ENCODE measurements at regions not wholly inside any gene's neighbourhood (a gene's known extent, or its start where the extent isn't known, plus 50 kb on each side); places are given as distances from the start of the nearest gene placed in this dataset.

DNA sequence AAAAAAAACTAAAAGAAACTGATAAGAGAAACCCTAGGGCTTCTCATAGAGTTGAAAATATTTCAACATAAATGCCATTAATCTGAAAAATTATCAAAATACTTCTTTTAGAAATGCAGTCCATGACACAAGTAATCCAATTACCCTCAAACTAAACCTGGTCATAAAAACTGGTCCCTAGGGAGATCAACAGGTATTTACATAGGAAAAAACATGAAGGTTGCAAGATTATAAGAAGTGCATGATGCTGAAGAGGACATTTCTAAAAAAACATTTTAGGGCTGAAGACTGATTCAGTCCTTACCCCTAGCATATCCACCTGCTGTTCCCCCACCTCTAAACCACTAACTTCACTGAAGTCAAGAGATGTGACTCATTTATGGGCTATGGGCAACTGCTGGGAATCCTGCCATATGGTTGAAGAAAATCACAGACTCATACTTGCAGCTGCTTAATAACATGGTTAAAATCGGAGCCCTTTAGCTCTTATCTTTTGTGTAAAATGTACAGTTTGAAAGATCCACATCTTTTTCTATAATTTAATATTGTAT is 131.0 kb upstream of the RUNX1 start:
- DNase-seq (ENCODE audit: low read depth) = no peak
- TF ChIP-seq, protein P1, sequence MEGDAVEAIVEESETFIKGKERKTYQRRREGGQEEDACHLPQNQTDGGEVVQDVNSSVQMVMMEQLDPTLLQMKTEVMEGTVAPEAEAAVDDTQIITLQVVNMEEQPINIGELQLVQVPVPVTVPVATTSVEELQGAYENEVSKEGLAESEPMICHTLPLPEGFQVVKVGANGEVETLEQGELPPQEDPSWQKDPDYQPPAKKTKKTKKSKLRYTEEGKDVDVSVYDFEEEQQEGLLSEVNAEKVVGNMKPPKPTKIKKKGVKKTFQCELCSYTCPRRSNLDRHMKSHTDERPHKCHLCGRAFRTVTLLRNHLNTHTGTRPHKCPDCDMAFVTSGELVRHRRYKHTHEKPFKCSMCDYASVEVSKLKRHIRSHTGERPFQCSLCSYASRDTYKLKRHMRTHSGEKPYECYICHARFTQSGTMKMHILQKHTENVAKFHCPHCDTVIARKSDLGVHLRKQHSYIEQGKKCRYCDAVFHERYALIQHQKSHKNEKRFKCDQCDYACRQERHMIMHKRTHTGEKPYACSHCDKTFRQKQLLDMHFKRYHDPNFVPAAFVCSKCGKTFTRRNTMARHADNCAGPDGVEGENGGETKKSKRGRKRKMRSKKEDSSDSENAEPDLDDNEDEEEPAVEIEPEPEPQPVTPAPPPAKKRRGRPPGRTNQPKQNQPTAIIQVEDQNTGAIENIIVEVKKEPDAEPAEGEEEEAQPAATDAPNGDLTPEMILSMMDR (IDR thresholded peaks at IDR 0.05; ENCODE audit: control insufficient read depth, extremely low read depth, insufficient read depth) = no peak

GRCh38 chr21:35178827-35179226 is 129.7 kb upstream of the RUNX1 start:
- DNase-seq (ENCODE audit: low read depth) = no peak
- TF ChIP-seq, protein P1 (IDR thresholded peaks at IDR 0.05; ENCODE audit: control insufficient read depth, extremely low read depth, insufficient read depth) = no peak
- no peak overlapping the region for H3K4me3 ChIP-seq (ENCODE audit: low read depth, low read length)

More for the DNA sequence above, 131.0 kb upstream of the RUNX1 start:
- no peak overlapping the region for H3K4me3 ChIP-seq (ENCODE audit: low read depth, low read length)

- no peak for DNase-seq (ENCODE audit: low read depth)
- TF ChIP-seq, protein P1 (IDR thresholded peaks at IDR 0.05; ENCODE audit: control insufficient read depth, extremely low read depth, insufficient read depth) = no peak
These were observed 129.0 kb upstream of the RUNX1 start for GRCh38 chr21:35178098-35178497.

DNA sequence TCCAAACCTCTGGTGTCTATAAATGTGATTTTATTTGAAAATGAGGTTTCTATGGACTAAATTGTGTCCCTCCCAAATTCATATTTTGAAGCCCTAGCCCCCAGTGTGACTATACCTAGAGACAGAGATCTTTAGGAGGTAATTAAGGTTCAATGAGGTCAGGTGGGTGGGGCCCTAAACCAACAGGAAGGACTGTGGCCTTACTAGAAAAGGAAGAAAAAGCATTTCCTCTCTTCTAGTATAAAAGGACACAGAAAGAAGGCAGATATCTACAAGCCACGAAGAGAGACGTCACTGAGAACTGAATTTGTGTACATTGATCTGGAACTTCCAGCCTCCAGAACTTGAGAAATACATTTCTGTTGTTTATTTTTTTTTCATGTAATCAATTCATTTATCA is 123.1 kb upstream of the RUNX1 start:
- TF ChIP-seq, protein P1 (IDR thresholded peaks at IDR 0.05; ENCODE audit: control insufficient read depth, extremely low read depth, insufficient read depth) = no peak
- H3K4me3 ChIP-seq (ENCODE audit: low read depth, low read length) = no peak overlapping the region
- DNase-seq (ENCODE audit: low read depth) = no peak

More at GRCh38 chr21:35178098-35178497, 129.0 kb upstream of the RUNX1 start:
- H3K4me3 ChIP-seq (ENCODE audit: low read depth, low read length) = no peak overlapping the region

DNA sequence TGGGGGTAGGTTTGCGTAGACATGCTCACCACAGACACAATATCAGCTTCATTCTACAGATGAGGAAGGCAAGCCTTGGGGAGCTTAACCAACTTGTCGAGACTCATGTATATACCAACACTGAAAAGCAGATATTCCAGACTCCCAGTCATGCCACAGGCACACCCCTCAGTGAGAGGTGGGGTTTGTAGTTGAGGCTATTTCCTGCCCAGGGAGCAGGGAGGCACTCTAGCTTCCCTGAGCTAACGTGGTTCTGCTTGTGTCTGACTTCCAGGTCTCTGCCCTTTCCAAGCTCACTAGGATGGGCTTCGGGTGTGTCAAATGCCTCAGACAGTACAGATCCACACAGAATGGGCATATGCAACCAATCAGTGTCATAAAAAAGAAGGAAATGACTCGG is 122.3 kb upstream of the RUNX1 start:
- no peak for DNase-seq (ENCODE audit: low read depth)
- TF ChIP-seq, protein P1 (IDR thresholded peaks at IDR 0.05; ENCODE audit: control insufficient read depth, extremely low read depth, insufficient read depth) = no peak
- H3K4me3 ChIP-seq (ENCODE audit: low read depth, low read length) = no peak overlapping the region

DNA sequence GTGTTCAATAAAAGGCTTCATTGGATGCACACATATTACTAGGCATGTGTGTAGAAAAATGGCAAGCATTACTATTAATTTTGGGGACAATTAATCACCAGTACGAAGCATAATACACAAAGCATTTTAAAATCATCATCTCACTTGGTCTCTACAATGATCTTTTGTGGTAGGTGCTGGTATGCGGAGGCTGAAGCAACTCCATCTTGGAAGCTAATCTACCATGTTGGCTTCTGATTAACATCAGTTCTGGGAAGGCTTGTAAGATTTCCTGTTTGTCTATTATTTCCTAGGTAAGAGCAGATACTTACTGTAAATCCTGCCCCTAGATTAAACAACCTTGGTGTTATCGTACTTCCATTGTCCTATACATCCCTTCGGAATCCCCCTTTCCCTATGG is 121.7 kb upstream of the RUNX1 start:
- H3K4me3 ChIP-seq (ENCODE audit: low read depth, low read length) = no peak overlapping the region
- no peak for DNase-seq (ENCODE audit: low read depth)
- TF ChIP-seq, protein P1 (IDR thresholded peaks at IDR 0.05; ENCODE audit: control insufficient read depth, extremely low read depth, insufficient read depth) = no peak

DNA sequence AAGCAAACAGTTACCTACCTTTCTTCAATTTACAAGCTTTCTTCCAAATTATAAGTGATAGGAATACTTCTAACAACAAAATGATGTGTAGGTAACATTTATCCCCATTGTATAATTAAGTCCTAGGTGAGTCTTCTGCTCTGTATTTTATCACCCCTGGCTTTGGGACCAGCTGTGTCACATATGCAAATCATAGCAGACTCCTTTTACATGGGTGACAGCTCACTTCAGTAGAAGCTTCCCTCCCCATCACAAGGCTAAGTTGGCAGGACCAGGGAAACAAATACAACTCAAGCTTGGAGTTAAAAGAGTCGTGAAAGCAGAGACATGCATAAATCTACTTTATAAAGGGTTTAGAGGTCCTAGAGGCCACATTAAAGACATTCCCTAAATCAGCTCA is 121.1 kb upstream of the RUNX1 start:
- no peak overlapping the region for H3K4me3 ChIP-seq (ENCODE audit: low read depth, low read length)
- TF ChIP-seq, protein P1 (IDR thresholded peaks at IDR 0.05; ENCODE audit: control insufficient read depth, extremely low read depth, insufficient read depth) = no peak

More for the DNA sequence above, 121.1 kb upstream of the RUNX1 start:
- DNase-seq (ENCODE audit: low read depth) = no peak
